Hematopoietic multipotent progenitor cell (in vitro differentiated cells): ENCODE measurements at regions not wholly inside any gene's neighbourhood (a gene's known extent, or its start where the extent isn't known, plus 50 kb on each side); places are given as distances from the start of the nearest gene placed in this dataset.
"Not testable (repeated sequence)": the region's sequence is repeated elsewhere in the genome, so short reads cannot be mapped to it uniquely, and the experiment has no call there.

Experiments
- DNase-seq, 3 donors: peaks; one replicate each; pipeline ENCODE4 v3.0.0-alpha.2; 2011 to 2015; ENCODE audit warnings: low read depth in 2 of 3, low spot score in 2 of 3

DNA sequence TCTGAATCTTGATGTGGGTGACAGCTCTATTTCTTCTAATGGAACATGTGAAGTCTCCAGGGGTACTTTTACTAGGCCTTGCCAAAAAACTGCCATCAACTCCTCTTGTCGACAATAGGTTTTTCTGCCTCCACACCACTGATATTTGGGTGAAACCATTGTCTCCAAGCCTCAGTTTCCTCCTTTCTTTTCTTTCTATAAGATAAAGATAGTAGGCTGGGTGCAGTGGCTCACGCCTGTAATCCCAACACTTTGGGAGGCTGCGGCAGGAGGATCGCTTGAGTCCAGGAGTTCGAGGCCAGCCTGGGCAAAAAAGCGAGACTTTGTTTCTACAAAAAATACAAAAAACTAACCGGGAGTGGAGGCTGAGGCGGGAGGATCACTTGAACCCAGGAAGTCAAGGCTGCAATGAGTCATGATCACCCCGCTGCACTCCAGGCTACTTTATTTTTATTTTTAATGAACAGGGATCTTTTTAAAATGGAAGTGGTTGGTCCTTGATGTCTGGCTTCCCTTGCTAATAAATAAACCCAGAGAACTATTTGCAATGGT, 159.9 kb upstream of the TNFAIP3 start:
- no peak for DNase-seq

DNA sequence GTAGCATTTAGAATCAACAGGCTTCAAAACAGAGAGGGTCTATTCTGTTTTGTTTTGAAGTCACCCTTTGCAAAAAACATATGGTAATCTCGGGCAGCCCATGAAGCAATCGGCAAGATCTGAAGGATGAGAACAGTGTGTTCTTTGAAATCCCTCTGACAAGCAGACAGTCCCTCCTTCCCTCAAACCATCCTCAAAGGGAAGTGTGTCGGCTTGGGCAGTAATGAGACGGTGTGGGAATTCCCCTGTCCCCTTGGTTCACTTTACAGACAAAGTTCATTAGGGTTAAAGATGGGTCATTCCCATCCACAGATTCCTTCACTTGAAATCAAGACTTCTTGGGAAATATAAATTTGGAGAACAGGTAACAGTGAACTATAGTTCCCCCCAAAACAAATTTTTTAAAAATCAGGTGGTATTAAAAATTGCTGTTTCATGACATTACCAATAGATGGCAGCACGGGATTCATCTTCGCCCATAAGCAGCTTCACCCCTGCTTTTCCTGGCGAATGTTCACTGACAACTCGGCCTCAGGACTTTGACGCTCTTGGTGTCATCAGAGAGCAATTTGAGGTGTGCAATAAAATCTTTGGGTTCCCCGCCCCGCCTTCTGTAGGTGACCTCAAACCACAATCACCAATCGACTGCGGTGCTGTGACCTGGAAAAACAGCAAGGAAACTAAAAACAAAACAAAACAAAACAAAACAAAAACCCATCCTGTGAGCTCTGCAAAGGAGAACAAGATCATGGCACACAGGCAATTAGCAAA, 159.3 kb upstream of the TNFAIP3 start:
- peak; percentile 78 to 82 (median 79) for DNase-seq

DNA sequence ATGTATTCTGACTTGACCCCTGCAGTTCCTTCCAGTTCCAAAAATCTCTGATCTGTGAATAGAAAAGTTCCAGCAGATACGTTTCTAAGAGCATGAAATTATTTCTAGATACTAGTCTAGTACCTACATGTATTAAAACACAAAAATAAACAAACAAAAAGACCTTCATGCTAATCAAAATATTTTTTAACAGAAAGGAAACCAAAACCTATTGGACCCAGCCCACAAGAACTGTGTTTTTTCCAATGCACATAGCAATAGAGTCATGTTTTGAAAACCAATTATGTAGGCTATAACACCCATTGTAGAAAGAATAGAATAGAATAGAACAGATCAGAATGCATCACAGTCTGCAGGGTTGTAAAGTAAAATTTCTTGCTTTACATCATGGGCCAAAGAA, 158.6 kb upstream of the TNFAIP3 start:
- no peak for DNase-seq

DNA sequence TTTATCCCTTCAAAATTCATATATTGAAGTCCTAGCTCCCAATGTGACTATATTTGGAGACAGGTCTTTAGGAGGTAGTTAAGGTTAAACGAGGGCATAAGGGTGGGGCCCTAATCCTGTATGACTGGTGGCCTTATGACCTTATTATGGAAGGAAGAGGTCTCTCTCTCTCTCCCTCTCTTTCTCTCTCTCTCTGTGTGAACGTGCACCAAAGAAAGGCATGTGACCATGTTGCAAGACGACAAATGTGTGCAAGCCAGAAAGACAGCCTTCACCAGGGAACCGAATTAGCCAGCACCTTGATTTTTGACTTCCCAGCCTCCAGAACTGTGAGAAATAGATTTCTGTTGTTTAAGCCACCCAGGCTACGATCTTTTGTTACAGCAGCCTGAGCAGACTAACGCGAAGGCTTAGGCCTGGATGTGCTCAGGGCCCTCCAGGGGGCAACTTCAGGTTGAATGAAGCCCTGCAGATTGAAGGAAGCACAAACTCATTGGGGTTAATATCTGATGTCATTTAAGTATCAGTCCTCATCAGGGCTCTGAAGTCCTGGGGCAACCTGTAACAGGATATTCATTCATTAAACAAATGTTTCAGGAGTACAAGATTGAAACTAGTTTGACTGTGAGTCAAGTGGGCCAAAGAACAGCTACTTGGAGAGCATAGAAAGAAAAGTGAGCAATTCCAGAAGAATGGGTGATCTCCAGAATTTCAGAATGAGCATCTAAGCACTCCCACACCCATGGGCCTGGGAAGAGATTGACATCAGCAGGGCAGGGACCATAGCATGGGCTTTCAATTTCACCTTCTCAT, 157.4 kb upstream of the TNFAIP3 start:
- no peak for DNase-seq

DNA sequence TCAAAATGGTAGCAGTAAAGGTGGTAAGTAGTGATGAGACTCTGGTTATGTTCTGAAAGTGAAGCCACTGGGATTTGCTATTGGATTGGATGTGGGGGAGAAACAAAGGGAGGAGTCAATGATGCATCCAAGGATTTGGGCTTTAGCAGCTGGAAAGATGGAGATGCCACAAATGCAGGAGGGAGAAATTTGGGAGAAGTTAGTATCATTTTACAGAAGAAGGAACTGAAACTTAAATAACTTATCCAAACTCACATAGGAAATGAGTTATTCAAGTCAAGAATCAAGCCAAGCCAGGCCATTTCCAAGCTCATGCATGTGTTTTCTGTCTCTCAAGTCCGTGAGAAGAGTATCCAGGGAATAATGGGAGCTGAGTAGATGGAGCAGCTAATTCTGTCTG, 155.1 kb upstream of the TNFAIP3 start:
- DNase-seq, result no peak

DNA sequence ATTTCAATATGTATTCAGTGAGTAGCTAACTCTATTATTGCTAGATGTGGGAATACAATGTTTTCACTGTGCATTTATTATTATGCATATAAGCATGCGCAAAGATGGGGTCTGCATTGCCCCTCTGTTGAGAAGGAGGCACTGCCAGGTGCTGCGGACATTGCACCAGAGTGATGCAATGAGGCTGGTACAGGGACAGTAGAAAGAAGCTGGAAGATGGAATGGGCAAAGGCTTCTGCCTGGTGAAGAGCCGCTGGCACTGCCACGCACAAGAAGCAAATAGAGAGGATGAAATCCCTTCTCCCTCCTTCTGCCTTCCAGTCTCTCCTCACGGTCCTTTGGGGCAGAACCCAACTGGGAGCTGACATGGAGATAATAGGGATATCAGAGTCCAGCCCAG, 154.5 kb upstream of the TNFAIP3 start:
- no peak for DNase-seq

DNA sequence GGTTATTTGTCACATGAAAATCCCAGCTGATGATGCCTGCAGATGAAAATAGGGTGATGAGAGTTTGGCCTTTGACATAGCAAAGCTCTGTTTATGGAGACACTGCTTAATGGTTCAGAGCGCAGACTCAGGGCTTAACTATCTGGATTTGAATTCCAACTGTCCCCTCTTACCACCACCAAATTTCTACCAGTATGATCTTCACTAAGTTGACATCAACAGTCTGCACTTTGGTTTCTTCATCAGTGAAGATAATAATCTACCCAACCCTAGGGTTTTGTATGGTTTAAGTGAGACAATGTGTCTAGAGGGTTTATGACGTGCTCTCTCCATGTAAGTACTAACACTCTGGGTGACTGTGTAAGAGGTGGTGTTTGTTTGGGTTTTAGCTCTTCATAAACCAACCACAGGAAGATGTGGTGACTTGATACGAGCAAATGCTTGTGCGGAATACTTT, 151.4 kb upstream of the TNFAIP3 start:
- DNase-seq, result peak in 2 of 3 donors; percentile 40 to 52

DNA sequence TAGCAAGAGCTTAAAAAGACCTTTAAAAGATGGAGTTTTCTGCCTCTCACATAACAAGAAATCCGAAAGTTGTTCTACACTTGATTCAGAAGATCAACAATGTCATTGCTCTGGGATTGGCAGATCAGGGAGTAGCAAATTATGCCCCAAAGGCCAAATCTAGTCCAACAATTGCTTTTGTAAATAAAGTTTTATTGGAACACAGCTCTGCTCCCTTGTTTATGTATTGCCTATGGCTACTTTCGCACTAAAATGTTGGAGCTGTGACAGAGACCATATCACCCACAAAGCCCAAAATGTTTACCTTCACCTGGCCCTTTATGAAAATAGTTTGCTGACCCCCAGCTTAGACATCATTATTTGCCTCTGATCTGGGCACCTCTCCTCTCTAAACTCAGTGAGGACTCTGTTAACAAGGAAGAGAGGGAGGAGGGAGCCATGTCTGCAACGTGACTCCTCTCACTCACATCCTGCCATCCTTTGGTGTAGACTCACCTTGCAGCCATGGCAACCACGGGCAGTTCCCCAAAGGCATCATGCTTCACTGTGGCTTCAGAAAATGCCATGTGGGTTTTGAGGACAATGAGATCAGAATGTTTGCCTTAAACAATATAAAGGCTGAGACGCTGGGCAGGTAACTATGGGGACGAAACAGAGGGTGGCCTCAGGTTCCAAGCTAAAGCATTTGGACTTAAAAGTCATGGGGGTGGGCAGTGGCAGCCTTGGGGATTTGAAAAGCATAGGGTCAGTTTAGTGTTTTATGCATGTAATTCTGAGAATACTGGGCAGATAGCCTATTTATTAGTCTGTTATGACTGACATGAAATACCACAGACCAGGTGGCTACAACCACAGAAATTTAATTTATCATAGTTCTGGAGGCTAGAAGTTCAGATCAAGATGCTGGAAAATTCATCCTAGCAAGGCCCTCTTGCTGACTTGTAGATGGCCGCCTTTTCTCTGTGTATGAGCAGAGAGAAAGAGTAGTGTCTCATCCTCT, 149.7 kb upstream of the TNFAIP3 start:
- peak in 2 of 3 donors; percentile 45 to 59 for DNase-seq

DNA sequence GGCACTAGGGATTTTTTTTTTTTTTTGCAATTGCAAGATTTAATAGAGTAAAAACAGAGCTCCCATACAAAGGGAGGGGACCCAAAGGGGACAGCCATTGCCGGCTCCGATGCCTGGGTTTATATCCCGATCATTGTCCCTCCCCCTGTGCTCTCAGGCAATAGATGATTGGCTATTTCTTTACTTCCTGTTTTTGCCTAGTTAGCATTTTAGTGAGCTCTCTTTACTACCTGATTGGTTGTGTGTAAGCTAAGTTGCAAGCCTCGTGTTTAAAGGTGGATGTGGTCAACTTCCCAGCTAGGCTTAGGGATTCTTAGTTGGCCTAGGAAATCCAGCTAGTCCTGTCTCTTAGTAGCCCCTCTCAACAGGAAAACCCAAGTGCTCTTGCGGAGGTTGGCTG, 148.2 kb upstream of the TNFAIP3 start:
- DNase-seq, result not testable (repeated sequence)

DNA sequence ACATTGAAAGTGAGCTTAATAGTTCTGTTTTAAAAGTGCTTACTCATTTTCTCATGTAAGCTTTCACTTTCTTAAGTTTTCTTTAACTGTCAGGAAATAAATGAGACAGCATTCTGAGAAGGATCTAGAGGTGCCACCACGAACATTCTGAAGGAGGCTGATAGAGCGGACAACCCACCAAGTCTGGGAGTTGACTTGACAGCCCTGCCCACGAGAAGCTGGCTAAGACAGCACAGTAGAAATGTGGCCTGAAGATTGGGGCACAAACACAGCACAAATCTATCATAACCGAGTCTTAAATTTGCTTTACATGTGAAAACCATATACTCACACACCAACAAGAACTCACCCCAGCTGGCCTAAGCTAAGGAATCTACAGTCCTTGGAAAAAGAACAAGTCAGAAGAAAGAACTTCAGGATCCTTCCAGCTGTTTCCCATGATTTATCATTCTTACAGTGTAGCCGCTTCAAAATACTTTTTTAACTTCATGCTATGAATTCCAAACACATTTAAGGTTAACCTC, 144.2 kb upstream of the TNFAIP3 start:
- DNase-seq, result peak in 2 of 3 donors; percentile 74 to 93

DNA sequence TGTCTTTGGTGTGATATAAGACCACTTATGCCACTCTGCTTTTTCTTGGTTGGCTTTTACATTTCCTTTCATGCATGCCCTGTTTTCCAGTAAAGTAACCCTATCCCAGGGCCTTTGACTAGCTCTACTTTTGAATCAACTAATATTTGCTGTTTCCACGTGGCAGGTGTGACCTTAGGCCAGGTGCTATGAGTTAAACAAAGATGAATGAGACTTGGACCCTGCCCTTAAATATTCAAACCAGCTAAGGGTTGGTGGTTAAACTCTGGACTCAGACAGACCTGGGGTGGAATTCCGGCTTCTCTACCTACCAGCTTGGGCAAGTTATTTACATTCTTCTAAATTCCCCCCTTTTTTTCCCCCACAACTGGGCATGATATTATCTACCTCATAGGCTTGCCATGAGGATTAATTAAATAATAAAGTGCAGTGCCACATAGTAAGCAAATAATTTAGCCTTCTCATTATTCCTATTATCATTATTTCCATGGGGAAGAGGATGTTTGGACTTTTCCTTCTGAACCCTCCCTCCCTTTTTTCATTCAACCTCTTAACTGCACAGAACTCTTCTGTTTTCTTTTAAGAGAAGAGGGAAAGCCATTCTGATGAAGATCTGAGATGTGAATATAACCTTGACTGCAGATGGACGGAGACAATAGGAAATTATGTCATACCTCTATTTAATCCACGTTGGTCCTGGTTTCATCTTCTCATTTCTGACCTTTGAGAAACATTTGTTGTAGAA, 143.6 kb upstream of the TNFAIP3 start:
- no peak for DNase-seq

DNA sequence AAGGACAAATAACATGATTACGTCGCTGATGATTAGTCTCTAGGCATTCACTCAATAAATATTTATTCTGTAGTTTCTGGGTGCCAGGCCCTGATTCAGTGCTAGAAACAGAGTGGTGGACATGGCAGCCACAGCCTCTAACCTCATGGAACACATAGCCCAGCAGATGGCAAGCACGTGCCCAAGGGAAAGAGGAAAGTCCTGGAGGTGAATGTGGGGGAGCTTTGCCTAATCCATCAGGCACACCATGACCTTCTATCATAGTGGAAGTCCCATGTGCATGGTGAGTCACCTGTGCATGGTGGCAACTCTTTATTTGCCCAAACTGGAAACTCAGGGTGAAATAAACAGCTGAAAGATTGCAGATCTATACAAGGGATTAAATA, 143.0 kb upstream of the TNFAIP3 start:
- DNase-seq, result no peak

DNA sequence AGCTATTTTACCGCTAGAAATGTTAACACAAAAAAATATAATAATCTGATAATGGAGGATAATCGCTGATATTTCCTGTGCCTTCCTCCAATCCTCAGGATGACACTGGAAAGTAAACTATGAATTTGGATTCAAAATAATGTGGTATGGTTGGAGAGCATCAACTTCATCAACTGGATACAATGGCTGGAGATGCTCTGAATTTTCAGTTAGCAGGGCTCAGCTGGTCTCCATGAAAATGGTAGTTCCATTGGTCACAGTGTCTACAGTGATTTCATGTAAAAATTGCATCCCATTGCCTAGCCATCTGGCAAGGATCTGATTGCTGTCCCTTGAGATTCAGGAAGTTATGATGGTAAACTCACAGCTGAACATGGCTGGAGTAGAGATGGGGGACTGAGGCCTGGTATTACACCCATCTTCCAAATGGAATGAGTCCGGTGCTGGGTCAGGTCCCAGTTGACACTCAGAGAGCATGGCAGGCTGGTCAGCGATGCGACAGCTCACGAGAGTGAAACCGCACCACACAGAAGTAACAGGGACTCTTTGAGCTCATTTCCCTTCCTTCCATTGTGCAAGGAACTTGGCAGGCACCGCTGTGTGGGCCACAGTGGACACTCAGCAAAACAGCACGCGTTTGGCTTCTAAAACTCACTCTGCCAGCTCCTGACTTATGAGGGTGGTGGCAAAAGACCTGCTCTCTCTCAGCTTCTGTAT, 142.4 kb upstream of the TNFAIP3 start:
- DNase-seq, result no peak

DNA sequence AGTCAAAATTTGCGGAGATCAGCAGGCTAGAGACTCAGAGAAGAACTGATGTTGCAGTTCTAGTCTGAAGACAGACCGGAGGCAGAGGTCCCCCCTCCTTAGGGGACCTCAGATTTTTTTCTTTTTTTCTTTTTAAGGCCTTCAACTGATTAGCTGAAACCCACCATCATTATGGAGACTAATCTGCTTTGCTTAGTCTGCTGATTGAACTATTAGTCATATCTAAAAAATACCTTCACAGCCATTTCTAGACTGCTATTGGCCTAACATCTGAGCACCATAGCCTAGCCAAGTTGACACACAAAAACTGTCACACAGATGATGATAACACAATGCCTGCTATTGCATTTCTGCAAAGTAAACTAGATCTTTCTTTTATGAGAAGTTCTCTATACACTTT, 141.1 kb upstream of the TNFAIP3 start:
- no peak for DNase-seq

DNA sequence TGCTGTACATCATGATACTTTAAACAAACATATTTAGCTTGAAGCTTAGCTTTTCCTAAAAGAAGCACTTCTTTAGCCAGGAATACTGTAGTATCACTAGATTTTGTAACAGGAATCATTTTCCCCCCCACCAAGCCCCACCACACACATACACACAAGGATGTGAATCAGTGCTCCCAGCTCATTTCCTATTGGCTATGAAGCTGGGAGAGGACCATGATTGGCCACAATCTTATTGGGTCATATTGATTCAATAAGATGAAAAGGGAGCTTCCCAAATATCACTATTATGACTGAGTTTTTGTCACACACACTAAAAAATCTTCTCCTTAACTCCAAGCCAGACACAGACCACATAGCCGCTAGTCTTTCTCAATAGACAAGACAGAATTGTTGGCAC, 140.5 kb upstream of the TNFAIP3 start:
- DNase-seq, result no peak

DNA sequence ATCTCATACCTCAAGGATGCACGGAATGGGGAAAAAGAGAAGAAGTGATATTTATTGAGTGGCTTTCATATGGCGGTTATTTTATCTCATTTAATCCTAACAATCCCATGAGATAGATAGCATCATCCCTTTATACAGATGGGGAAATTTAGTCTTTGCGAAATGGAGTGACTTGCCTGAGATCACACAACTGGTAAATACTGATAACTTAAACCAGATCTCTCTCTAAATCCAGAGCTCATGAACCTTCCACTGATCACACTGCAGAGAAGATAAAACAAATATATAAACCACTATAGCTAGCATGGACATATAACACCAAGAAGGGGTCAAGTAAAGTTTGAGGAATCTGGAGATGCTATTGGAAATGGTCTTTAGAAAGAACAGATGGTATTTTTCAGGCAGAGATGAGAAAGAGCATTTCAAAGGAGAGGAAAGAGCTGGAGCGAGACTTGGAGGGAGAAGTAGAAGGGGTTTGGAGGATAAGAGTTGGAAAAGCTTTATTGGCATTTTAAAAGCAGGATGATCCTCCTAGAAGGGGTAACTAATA, 139.8 kb upstream of the TNFAIP3 start:
- DNase-seq, result no peak

DNA sequence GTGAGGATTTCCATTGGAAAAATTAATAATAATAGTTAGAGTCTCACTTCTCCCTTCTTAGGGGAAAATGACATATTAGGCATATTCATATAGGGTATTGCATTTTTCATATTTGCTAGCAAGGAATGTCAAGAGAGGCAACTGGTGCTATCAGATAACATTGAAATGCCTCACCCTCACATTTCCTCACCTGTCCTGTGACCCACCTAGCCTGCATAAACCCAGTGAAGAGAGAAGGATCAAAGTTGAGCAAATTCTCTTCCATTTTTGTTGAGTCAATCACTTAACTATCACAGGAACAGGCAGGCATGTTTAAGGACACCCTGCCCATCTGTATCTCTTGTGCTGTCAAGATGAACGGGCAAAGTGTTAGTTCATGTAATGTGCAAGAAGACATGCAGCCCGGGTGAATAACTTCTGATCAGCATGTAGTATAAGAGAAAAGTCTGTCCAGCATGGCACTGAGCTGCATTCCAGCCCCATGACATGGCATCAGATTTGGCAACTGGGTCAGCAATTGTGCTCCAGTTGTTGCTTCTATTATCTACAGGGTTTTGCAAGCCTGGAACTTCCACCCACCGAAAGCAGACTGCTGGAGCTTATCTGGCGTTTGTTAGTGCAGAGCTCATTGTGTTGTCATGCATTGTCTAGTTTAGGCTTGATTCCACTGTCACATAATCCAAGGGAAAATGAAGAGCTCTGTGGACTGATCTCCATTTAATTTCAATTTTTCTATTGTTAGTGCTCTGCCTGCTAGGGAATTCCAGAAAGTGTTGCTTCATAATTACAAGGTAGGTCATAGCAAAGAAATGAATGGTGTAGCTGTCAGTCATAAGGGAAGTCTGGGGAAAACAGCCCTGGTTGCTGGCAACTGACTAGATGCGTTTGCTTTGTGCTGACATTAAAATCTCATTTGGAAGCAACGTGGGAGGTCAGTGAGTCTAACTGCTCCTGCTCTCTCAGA, 138.4 kb upstream of the TNFAIP3 start:
- no peak for DNase-seq
